Smooth muscle cell (in vitro differentiated cells): ENCODE measurements at regions not wholly inside any gene's neighbourhood (a gene's known extent, or its start where the extent isn't known, plus 50 kb on each side); places are given as distances from the start of the nearest gene placed in this dataset.

ENCODE experiments used
- DNase-seq: peaks from one replicate; lab custom pipeline; 2025; ENCODE audit not compliant: unreplicated experiment; lab: John Stamatoyannopoulos, UW
- H2AFZ ChIP-seq: fragments of 200-600 bp; sonication (generic); 2 replicates; pipeline ENCODE4 v1.6.0; 2016; ENCODE audit warnings: antibody characterized with exemption, low read depth, mild to moderate bottlenecking
- H3F3A ChIP-seq: fragments of 200-600 bp; sonication (generic); 2 replicates; pipeline ENCODE4 v1.6.0; 2017; ENCODE audit warnings: antibody characterized with exemption, low read depth
- H3K27ac ChIP-seq: fragments of 200-600 bp; sonication (generic); 2 replicates; pipeline ENCODE4 v1.5.1; 2016; ENCODE audit warnings: low read depth, mild to moderate bottlenecking
- H3K27me3 ChIP-seq: fragments of 200-600 bp; sonication (generic); 2 replicates; pipeline ENCODE4 v1.6.1; 2016; ENCODE audit warnings: low read depth, mild to moderate bottlenecking
- H3K36me3 ChIP-seq: fragments of 200-600 bp; sonication (generic); 2 replicates; pipeline ENCODE4 v1.5.1; 2016; ENCODE audit warnings: low read depth
- H3K4me1 ChIP-seq: fragments of 200-600 bp; sonication (generic); 2 replicates; pipeline ENCODE4 v1.5.1; 2016; ENCODE audit warnings: low read depth
- H3K4me2 ChIP-seq: fragments of 200-600 bp; sonication (generic); 2 replicates; pipeline ENCODE4 v1.6.0; 2016; ENCODE audit warnings: mild to moderate bottlenecking
- H3K4me3 ChIP-seq: fragments of 200-600 bp; sonication (generic); 2 replicates; pipeline ENCODE4 v1.5.1; 2016; ENCODE audit warnings: mild to moderate bottlenecking
- H3K79me2 ChIP-seq: fragments of 200-600 bp; sonication (generic); 2 replicates; pipeline ENCODE4 v1.6.0; 2016; ENCODE audit warnings: low read depth, mild to moderate bottlenecking
- H3K9ac ChIP-seq: fragments of 200-600 bp; sonication (generic); 2 replicates; pipeline ENCODE4 v1.6.0; 2016; ENCODE audit warnings: low read depth
- H3K9me3 ChIP-seq: fragments of 200-600 bp; sonication (generic); replicated peaks from 2 replicates; pipeline ENCODE4 v1.5.1; 2016; ENCODE audit warnings: low read depth
- H4K20me1 ChIP-seq: fragments of 200-600 bp; sonication (generic); 2 replicates; pipeline ENCODE4 v1.6.0; 2016; ENCODE audit warnings: low read depth
- CTCF ChIP-seq: fragments of 200-600 bp; sonication (generic); IDR thresholded peaks from 2 replicates; pipeline ENCODE4 v1.5.1; 2017; ENCODE audit warnings: borderline replicate concordance, mild to moderate bottlenecking, antibody characterized with exemption; ENCODE audit not compliant: insufficient read depth, poor library complexity, severe bottlenecking
- WGBS: methylation state at CpG from one replicate; pipeline ENCODE4 v1.1.7; 2016; ENCODE audit warnings: low lambda C conversion rate; 5-methylcytosine and 5-hydroxymethylcytosine counted together

DNA sequence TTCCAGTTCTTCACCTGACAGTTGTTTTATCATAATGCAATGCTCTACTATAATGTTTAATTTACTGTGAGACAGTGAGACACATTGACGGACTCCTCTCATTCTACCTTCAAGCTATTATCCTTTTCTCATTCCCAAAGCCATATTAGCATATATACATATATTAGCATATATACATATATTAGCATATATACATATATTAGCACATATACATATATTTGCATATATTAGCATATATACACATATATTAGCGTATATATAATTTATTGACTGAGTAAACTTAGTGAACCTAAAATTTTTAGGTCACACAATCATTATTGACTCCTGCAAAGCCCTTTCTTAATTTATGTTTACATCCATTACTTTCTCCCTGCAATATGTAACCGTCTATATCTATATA, 555.0 kb upstream of the ADGRB3 start:
- H3K4me3 ChIP-seq: no peak overlapping the region
- no peaks in the 10 kb centered on the region for H3F3A ChIP-seq
- WGBS: 66% methylated on average over 3 of the region's 3 CpGs
- DNase-seq: no peak
- no peak for TF ChIP-seq CTCF
- H3K4me2 ChIP-seq: no peak overlapping the region
- no peak overlapping the region for H3K9ac ChIP-seq
- H4K20me1 ChIP-seq: no peaks in the 10 kb centered on the region
- no peaks in the 10 kb centered on the region for H3K9me3 ChIP-seq
- no peaks in the 10 kb centered on the region for H3K27me3 ChIP-seq
- H3K27ac ChIP-seq: no peak overlapping the region
- no peaks in the 10 kb centered on the region for H3K4me1 ChIP-seq
- H2AFZ ChIP-seq: no peak overlapping the region
- H3K79me2 ChIP-seq: no peaks in the 10 kb centered on the region
- H3K36me3 ChIP-seq: no peaks in the 10 kb centered on the region

DNA sequence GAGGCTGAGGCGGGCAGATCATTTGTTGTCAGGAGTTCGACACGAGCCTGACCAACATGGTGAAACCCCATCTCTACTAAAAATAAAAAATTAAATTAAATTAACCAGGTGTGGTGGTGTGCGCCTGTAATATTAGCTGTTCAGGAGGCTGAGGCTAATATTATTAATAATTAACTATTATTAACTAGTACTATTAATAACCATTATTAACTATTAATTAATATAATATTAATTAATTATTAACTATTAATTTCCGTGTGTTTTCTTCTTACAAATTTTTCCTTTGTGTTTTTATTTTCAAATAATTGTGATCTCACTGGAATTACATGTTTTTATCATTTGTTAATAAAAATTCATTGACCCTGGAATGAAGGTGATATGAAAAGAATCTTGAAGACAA, 557.4 kb upstream of the ADGRB3 start:
- no peak for TF ChIP-seq CTCF
- WGBS: 82% methylated on average over 5 of the region's 5 CpGs
- no peaks in the 10 kb centered on the region for H3F3A ChIP-seq

DNA sequence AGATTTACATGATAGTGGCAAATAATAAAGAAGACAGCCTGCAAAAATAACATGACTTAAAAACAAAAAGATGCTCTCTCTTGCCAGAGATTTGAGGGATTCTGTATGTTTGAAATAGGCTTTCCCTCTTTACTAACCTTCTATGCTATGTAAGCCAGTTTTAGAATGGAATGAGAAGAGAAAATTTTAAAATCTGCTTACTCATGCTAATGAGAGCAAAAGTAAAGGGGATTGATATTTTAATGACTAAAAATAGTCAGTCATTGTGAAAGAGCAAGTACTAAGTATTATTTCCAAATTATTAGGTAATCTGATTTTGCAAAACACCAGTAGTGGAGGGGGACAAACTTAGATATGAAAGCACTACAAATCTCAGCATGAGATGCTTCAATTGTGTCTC, 563.3 kb upstream of the ADGRB3 start:
- Histone ChIP-seq H3K4me2 (no peak overlapping the region), H3K79me2 (no peaks in the 10 kb centered on the region), H3F3A (no peaks in the 10 kb centered on the region), H3K9ac (no peak overlapping the region), H3K36me3 (no peaks in the 10 kb centered on the region), H3K4me1 (peaks cover 4% of the 10 kb centered on the region), H3K27me3 (no peaks in the 10 kb centered on the region), H3K27ac (no peak overlapping the region), H2AFZ (no peak overlapping the region), H3K9me3 (no peaks in the 10 kb centered on the region), H3K4me3 (no peak overlapping the region), H4K20me1 (no peaks in the 10 kb centered on the region)
- no peak for DNase-seq
- no peak for TF ChIP-seq CTCF

More for the DNA sequence above, 557.4 kb upstream of the ADGRB3 start:
- H4K20me1 ChIP-seq: no peaks in the 10 kb centered on the region
- H3K9me3 ChIP-seq: no peaks in the 10 kb centered on the region
- no peaks in the 10 kb centered on the region for H3K27me3 ChIP-seq
- H3K79me2 ChIP-seq: no peaks in the 10 kb centered on the region
- no peak overlapping the region for H2AFZ ChIP-seq
- no peak overlapping the region for H3K4me2 ChIP-seq
- H3K36me3 ChIP-seq: no peaks in the 10 kb centered on the region
- DNase-seq: no peak
- no peak overlapping the region for H3K4me3 ChIP-seq
- H3K9ac ChIP-seq: no peak overlapping the region
- no peak overlapping the region for H3K27ac ChIP-seq
- no peaks in the 10 kb centered on the region for H3K4me1 ChIP-seq

DNA sequence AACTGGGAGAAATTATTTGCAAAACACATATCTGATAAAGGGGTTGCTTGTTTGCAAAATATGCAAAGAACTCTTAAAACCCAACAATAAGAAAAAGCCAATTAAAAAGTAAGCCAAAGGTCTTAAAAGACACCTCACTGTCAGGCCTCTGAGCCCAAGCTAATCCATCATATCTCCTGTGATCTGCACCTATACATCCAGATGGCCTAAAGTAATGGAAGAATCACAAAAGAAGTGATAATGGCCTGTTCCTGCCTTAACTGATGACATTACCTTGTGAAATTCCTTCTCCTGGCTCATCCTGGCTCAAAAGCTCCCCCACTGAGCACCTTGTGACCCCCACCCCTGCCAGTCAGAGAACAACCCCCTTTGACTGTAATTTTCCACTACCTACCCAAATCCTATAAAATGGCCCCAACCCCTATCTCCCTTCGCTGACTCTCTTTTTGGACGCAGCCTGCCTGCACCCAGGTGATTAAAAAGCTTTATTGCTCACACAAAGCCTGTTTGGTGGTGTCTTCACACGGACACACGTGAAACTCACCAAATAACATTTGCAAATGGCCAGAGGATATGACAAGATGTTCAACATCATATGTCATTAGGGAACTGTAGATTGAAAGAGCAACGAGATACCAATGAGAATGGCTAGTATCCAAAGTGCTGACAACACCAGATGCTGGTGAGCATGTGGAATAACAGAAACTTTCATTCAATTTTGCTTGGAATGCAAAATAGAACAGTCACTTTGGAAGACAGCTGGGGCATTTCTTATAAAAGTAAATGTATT, 565.0 kb upstream of the ADGRB3 start:
- Histone ChIP-seq H3K4me1 (peaks cover 4% of the 10 kb centered on the region), H3F3A (no peaks in the 10 kb centered on the region), H3K27me3 (no peaks in the 10 kb centered on the region), H3K9me3 (no peaks in the 10 kb centered on the region), H3K27ac (no peak overlapping the region), H3K36me3 (no peaks in the 10 kb centered on the region), H3K79me2 (no peaks in the 10 kb centered on the region), H4K20me1 (no peaks in the 10 kb centered on the region), H3K4me2 (no peak overlapping the region), H3K4me3 (no peak overlapping the region), H2AFZ (no peak overlapping the region), H3K9ac (no peak overlapping the region)
- DNase-seq: no peak
- TF ChIP-seq CTCF: no peak
- 31% methylated on average over 5 of the region's 5 CpGs for WGBS
